Activated effector memory CD4-positive, alpha-beta T cell treated with anti-CD3 and anti-CD28 coated beads, Interleukin-2, amount 50 U/mL, for 16 hours (primary cell): ENCODE measurements at regions not wholly inside any gene's neighbourhood (a gene's known extent, or its start where the extent isn't known, plus 50 kb on each side); places are given as distances from the start of the nearest gene placed in this dataset.
"Not testable (repeated sequence)": the region's sequence is repeated elsewhere in the genome, so short reads cannot be mapped to it uniquely, and the experiment has no call there.

Experiments
- DNase-seq: peaks from one replicate; pipeline ENCODE4 v3.0.0-alpha.2; 2020

DNA sequence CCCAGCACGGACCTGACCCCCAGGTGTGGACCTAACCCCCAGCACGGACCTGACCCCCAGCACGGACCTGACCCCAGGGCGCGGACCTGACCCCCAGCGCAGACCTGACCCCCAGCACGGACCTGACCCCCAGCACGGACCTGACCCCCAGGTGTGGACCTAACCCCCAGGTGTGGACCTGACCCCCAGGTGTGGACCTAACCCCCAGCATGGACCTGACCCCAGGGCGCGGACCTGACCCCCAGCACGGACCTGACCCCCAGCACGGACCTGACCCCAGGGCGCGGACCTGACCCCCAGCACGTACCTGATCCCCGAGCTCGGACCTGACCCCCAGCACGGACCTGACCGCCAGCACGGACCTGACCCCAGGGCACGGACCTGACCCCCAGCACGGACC lies 99.4 kb downstream of the C16orf95 start:
- not testable (repeated sequence) for DNase-seq

DNA sequence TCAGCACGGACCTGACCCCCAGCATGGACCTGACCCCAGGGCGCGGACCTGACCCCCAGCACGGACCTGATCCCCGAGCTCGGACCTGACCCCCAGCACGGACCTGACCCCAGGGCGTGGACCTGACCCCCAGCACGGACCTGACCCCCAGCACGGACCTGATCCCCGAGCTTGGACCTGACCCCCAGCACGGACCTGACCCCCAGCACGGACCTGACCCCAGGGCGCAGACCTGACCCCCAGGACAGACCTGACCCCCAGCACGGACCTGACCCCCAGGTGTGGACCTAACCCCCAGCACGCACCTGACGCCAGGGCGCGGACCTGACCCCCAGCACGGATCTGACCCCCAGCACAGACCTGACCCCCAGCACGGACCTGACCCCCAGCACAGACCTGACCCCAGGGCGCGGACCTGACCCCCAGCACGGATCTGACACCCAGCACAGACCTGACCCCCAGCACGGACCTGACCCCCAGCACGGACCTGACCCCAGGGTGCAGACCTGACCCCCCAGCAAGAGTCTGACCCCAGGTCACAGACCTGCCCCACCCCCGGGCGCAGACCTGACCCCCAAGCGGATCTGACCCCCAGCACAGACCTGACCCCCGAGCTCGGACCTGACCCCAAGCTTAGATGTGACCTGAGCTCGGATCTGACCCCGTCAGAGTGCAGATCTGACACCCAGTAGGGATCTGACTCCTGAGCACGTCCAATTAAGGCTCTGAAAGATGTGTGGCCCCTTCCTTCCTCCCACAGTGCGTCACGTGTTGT lies 98.7 kb downstream of the C16orf95 start:
- no peak for DNase-seq

DNA sequence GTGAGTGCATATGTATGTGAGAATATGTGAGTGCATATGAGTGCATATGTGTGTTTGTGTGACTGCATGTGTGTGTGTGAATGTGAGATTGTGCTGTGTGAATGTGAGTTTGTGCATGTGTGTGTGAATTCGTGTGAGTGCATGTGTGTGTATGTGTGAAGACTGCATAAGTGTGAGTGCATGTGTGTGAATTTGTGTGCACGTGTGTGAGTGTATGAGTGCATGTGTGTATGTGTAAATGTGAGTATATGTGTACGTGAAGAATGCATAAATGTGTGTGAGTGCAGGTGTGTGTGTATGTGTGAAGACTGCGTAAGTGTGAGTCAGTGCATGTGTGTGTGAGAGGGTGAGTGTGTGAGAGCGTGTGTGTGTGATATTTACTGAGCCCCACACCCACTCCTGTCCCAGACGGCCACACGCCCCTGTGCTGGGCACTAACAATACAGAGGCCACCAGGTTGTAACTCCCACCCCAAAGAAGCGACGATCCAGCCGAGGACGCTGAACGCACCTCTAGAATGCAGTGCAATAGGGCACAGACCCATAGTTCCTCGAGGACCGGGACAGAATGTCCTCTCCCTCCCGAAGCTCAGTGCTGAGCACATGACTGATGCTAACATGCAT lies 97.8 kb downstream of the C16orf95 start:
- DNase-seq = no peak

DNA sequence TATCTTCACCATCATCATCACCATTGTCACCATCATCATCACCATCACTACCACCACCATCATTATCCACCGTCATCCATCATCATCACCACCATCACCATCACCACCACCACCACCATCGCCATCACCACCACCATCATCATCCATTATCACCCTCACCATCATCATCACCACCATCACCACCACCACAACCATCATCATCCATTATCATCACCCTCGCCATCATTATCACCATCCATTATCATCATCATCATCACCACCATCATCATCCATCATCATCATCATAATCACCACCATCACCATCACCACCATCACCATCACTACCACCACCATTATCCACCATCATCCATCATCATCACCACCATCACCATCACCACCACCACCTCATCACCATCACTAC lies 95.6 kb downstream of the C16orf95 start:
- no peak for DNase-seq

DNA sequence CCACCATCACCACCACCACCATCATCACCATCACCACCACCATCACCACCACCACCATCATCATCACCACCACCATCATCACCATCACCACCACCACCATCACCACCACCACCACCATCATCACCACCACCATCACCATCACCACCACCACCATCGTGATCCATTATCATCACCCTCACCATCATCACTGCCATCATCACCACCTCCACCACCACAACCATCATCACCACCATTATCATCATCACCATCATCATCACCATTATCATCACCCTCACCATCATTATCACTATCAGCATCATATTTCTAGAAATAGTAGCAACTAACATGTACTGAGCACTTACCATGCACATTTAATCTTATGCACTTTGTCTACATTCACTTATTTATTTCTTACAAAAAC lies 94.9 kb downstream of the C16orf95 start:
- DNase-seq = no peak

DNA sequence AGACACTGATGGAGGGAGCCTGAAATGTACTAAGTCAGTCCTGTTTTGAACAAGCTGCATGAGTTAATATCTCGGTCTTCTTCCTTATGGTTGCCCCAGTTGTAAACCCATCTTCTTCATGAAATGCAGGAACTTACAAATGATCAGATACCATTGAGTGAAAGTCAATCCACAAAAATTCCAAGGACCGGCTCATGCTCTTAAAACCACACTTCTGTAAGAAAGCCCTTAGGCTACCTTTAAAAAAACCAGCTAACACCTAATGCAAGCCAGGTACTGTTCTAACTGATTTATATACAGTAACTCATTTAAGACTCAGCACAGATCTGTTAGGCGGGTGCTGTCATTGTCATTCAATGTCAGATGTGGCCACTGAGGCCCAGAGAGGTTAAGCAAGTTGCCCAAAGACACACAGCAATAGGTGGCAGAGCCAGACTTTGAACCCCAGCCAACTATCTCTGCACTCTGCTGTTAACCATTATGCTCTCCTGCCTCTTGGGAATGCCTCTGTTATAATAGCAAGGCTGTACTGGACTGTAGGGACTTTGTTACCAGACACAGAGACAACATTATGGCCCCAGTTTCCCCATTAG lies 93.4 kb downstream of the C16orf95 start:
- no peak for DNase-seq

DNA sequence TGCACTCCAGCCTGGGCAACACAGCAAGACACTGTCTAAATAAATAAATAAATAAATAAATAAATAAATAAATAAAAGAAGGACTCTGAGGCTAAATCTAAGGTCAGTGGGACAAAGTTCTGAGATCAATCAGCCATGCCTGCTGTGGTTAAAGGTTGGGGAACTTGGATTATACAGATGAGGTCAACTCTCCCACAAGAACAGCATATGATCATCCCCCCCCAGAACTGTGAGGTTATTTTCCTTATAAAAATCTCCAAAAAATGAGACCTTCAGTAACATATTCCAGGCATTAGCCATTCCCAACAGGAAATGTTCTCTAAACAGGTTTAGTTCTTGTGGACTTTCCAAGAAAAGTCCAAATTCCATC lies 90.3 kb downstream of the C16orf95 start:
- no peak for DNase-seq

DNA sequence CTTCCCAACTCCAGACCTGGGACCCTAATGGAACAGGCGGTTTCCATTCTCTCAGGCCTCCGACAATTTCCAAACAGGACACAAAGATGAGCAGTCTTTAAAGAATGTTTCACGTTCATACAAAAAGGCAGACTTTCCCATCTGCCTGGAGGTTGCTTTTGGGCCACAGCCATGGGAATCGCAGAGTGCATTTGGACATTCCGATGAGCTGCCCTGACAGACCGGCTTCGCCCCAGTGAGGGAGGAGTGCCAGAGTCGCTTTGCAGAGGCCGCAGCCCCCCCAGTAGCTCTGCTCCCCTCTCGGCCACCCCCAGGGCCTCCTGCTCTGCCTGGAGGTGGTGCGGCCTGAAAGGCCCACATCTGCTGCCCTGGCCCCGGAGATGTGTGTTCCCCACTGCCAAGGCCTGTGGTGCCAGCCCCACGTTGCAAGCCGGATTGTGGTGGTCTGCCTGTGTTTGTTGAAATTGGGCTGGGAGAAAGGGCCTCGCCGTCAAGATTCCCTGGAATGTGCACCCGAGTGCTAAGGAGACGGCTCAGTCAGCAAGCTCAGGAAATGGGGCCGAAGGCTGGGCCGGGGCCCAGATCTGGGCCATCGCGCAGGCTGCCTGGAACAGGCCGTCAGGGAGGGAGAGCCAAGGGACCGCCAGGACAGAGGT lies 89.8 kb downstream of the C16orf95 start:
- DNase-seq = no peak

DNA sequence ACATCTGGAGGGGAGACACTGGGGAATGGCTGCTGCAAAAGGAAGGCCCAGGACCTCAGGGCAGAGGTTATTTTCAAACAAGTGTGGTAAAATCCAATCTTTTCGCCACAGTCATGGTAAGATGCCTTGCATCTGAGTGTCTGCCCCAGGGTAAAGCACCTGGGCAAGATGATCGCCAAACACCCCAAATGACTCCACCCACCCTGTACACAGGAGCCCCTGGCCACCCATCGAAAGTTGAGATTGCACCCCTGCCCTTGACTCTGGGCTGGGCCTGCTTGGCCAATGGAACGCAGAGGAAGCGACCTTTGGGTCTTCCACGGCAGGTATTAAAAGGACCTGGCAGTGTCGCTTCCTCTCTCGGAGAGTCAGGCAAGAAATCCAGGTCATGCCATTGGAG lies 88.8 kb downstream of the C16orf95 start:
- DNase-seq = no peak

DNA sequence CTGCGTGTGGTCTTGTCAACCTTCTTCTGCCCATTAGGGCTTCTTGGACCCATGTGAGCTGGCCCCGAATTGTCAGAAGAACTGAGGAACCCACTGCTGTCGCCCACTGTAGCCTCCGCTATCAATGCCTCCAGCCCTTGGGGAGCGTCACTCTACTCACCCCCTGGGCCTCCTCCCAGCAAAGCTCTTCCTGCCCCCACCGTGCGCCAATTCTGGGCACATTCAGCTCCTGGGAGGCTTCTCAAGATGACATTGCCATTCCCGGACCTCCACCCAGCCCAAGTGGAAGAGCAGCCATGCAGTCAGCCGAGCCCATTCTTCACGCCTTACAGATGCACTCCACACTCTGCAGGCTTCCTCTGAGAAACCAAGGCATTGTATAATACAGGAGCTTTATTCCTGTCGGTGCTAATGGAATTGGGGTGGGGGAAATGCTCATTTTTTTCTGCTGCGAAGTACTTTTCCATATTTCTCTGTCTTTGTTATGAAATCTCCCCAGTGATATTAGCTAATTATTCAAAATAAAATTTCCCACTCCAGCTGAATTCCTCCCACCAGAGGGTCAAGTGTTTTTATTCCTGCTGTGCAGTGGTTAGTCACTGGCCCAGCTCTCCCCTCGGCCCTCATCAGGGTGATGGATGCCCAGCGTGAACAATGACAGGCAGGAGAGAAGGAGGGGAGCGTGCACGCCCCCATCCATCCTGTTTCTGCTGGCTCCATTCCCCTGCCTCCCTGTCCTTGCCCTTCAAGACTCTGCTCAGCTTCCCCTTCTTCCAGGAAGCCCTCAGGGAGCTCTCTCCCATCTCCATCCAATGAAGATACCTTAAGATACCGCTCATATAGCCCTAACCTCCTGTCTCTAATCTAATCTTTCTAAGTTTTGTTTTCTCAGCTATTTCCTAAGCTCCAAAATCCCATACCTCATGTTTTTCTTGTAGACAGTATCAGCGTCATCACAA lies 87.7 kb downstream of the C16orf95 start:
- DNase-seq = no peak

DNA sequence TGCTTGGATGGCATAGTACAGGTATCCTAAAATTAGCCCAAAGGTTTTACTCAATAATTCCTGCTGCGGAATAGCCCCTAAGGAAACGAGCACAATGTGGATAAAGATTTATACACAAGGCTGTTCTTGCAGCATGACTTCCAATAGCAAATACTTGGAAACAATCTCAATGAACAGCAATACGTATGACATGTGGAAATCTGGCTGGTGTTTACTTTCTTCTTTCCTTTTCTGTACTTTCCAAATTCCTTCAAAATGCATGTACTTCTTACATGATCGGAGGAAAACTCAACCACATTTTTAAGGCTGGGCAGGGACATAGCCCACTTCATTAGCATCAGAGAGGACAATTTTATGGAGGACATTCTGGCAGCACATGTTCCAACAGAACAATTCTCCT lies 86.6 kb downstream of the C16orf95 start:
- no peak for DNase-seq

DNA sequence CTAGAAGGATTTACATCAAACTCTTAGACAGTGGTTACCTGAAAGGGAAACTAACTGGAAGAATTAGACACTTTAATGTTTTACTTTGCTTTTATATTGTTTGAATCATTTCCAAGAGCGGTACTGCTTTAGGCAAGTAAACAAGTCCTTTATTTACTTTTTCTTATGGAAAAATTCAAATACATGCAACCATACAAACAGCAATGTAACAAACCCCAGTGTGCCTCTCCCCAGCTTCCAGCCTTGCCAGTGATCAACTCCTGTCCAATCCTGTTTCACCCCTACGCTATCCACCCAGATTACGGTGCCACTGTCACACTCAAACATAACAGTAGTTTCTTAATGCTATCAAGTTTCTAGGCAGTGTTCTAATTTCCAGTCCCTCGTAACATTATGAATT lies 85.9 kb downstream of the C16orf95 start:
- DNase-seq = no peak

DNA sequence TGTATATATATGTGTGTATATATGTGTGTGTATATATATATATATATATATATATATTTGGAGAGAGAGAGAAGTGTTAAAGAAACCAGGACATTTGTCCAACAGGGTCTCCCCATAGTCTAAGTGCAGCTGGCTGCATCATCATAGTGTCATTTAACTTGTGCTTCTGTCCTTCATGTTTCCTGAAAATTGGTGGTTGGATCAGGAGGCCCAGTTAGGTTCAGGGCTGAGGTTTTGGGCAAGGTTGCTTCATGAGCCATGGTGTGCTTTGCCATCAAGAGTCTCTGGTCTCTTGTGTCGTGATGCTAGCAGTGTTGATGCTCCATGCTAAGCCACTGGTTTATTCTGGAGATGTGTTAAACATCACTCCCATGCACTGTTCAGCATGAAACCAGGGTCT lies 85.3 kb downstream of the C16orf95 start:
- no peak for DNase-seq

DNA sequence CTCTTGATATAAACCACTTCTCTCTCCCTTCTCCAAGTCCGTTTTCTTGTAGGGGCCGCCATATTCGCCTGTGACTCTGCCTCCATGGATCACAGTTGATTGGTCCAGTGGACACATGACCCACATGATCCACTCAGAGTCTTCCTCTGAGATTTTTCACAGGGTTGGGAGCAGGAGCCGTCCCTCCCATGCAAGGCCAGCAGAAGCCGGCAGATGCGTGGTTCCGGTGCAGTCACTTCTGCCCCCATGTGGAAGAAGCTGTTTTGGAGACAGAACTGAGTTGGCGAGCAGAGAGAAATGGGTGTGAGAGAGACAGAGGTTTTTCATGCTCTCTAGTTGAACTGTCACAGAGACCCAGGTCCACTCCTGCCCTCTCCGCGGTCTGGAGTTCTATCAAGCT lies 83.3 kb downstream of the C16orf95 start:
- no peak for DNase-seq

DNA sequence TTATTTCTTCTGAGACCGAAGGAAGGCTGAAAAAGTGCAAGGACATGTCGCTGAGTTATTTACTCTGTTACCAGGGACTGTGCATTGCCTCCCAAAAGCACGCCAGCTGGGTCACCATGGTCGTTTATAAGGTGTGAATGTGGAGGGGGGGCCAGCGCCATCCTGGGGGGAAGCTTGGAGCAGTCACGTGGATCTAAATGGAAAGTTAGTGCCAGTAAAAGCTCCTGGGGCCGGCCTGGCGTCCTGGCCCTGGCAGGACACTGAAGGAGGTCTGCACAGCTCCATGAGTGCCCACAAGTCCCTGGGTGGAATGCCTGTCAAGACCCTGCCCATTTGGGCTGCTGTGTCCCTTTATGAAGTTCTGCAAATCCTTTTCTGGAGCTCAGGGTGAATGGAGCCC lies 82.6 kb downstream of the C16orf95 start:
- DNase-seq = no peak

DNA sequence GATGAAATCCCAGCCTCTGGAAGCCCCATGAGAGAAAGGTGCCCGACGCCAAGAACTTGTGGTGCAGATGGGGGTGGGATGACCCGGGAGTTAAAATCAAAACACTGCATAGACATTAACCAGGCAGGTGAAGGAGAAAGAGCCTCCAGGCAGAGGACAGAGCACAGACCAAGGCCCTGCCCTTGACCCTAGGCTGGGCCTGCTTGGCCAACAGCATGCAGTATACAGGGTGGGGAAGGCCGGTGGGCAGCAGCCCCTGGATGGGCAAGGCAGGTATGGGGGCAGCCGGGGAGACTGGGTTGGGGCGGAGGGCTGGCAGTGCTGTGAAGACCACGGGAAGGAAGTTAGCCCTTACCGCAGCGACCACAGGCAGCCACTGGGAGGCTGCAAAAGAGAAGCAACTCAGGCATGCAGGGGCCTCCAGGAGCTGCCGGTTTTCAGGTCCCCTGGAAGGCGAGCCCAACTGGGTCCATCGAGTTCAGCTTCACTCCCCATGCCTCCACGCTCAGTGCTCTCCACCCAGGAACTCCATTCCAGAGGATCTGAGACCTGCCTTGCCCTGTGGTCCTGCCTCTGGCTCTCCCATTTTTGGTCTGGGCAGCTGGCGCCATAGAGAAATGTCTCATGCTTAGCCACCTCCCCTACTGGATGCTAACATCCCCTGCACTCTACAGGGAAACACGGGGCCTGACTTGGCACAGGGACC lies 81.2 kb downstream of the C16orf95 start:
- DNase-seq = no peak

DNA sequence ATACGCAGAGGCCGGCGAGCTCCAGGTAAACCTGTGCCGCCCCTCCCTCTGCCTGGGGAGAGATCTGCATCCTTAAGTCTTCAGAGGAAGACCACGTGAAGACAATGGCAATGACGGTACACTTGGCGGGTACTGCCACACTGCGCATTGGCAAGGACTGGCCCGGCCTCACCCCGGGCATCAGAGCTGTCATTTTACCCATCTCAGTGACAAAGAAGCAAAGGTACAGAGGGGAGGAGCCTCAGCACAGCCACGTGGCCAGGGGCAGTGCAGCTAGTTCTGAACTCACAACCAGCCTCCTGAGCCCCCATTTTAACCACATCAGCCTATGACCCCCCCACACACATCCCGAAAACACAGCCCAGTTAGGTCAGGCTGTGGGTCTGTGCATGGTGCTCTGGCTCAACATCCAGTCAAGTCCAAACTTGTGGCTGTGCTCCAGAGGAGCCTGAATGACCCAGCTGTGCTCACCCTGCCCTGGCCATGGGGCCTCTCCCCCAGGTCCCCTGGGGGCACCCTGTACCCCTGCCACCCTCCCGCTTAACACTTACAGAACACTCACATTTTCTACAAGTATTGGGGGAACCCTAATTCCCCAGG lies 80.6 kb downstream of the C16orf95 start:
- no peak for DNase-seq

DNA sequence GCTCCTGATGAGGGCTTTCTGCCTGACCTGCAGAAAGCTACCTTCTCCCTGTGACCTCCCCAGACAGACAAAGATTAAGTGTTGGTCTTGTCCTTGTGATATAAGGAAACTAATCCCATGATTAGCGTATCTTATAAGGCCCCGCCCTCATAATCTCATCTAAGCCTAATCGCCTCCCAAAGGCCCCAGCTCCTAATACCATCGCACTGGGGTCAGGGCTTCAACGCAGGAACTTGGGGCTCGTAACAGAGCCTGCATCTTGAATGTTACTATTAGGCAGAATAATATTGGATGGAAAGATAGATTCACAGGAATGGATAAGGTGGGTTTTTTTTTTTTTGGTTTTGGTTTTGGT lies 78.9 kb downstream of the C16orf95 start:
- no peak for DNase-seq

DNA sequence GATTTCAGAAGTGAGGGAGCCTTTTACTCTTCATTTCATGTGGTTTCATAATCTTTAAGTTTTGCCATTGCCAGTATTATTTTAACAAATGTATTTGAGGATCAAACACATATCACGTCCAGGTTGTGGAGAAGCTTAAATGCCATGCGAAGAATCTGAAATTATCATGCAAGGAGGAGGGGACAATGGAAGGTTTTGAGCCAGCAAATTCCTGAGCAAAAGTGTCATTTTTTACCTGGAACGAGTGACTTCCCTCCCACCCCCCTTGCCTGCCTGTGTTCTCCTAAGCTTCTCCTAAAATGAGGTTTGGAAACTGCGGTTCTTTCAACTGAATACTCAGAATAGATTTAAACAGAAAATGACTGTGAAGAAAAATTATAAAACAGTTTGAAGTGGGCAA lies 77.6 kb downstream of the C16orf95 start:
- DNase-seq = no peak

DNA sequence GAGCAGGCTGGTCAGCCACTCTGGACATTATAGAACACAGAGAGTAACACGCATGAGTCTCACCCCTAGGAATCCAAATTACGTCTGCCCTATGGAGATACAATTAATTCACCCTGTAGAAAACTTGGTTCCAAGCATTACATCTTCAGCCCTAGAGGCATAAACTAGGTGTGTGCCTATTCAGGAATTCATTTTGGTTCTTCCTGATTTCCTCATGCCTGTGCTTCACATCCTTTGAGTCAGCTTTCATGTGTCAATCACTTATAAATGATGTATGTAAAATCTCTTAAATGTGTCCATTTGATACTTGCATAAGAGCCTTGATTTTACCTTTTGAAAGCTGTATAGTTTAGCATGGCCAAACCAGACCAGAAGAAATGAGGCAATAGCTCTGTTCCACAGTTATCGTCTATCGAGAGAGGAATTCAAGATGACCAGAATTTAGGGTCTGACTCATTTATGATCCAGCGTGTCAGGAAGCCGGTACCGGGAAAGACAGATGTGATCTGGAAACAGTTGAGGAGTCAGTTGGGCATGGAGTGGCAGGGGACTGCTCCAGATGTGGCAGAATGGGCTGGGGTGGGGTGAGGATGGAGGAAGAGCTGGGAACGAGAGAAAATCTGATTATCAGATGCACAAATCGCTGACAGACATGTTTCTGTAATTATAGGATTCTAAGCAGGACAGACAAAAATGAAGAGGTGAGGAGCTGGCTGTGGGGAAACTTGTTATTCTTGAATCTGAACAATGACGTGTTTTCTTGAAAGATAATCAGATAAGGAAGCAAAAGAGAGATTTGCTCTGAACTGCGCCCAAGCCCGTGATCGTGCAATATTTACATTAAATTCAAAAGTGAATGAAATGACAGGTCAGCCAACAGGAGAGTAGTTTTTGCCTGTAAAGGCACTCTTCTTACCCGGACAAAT lies 76.7 kb downstream of the C16orf95 start:
- DNase-seq = no peak
